Right lobe of liver (tissue), 6 donors: ENCODE measurements at regions not wholly inside any gene's neighbourhood (a gene's known extent, or its start where the extent isn't known, plus 50 kb on each side); places are given as distances from the start of the nearest gene placed in this dataset.

Source experiments
- ATAC-seq, 4 donors: fragments of 200-7000 bp; cut with Tn5 transposase; one replicate each; pipeline ENCODE4 v1.9.1; 2020; ENCODE audit warnings: mild to moderate bottlenecking in 4 of 4, moderate library complexity in 4 of 4
- DNase-seq, 3 donors: peaks; one replicate each; pipeline ENCODE4 v3.0.0-alpha.2; 2020
- H3K27ac ChIP-seq, 3 donors: fragments of 200-600 bp; one replicate each; pipeline ENCODE4 v1.8.0; 2022
- H3K27me3 ChIP-seq, 2 donors: fragments of 200-600 bp; one replicate each; pipeline ENCODE4 v1.8.0; 2022
- H3K36me3 ChIP-seq, 4 donors: fragments of 200-600 bp; sonication (generic) in 1 of 4; one replicate each; pipeline versions ENCODE4 v1.5.1 to v1.8.0; 2017 to 2022; ENCODE audit warnings: control low read depth in 1 of 4
- H3K4me1 ChIP-seq, 4 donors: fragments of 200-600 bp; sonication (generic) in 1 of 4; one replicate each; pipeline versions ENCODE4 v1.5.1 to v1.8.0; 2017 to 2022; ENCODE audit warnings: control low read depth in 1 of 4
- H3K4me3 ChIP-seq, 3 donors: fragments of 200-600 bp; one replicate each; pipeline ENCODE4 v1.8.0; 2022
- H3K9me3 ChIP-seq, 4 donors: fragments of 200-600 bp; sonication (generic) in 1 of 4; one replicate each; pipeline versions ENCODE4 v1.5.1 to v1.8.0; 2017 to 2022; ENCODE audit warnings: control low read depth in 1 of 4
- CTCF ChIP-seq, 4 donors: fragments of 200-600 bp in 3 of 4; fragments of 450-650 bp in 1 of 4; IDR thresholded peaks; one replicate each; pipeline versions ENCODE4 v1.5.1 to v1.8.0; 2016 to 2022; ENCODE audit warnings: antibody characterized with exemption in 4 of 4, mild to moderate bottlenecking in 2 of 4
- POLR2A ChIP-seq: fragments of 450-650 bp; IDR thresholded peaks from one replicate; pipeline ENCODE4 v1.6.1; 2017; ENCODE audit warnings: antibody characterized with exemption, mild to moderate bottlenecking
- WGBS: methylation state at CpG from one replicate; pipeline ENCODE4 v1.1.6; 2018; ENCODE audit warnings: low coverage, low lambda C conversion rate; ENCODE audit not compliant: insufficient coverage; ENCODE audit errors: missing lambda C conversion rate; 5-methylcytosine and 5-hydroxymethylcytosine counted together
- intact Hi-C, 2 donors: fragments of 100-400 bp; cut with DNase I; formaldehyde crosslinking; loops; one replicate each; pipeline versions ENCODE4 v1.11.2 to v1.14.1; 2022
- donor health status: DM: no; HTN: yes; CAD: no.
- donor health status: DM: no; HTN: no; CAD: no.
- donor health status: DM: no; HTN: no; CAD: no.
- donor health status: DM: no; HTN: yes; CAD: no.
- donor health status: DM: no; HTN: yes; CAD: no.

GRCh38 chr20:51159303-51159702, 136.4 kb upstream of the KCNG1 start:
- no peak for ATAC-seq
- Histone ChIP-seq H3K27ac (no peak overlapping the region), H3K9me3 (no peaks in the 10 kb centered on the region), H3K27me3 (peaks cover 0 to 6% of the 10 kb centered on the region in 2 donors), H3K4me1 (no peaks in the 10 kb centered on the region), H3K36me3 (no peaks in the 10 kb centered on the region), H3K4me3 (no peak overlapping the region)
- TF ChIP-seq POLR2A (no peak), CTCF (IDR thresholded peaks at IDR 0.05) (no peak)
- intact Hi-C loops = no loop called here
- no peak for DNase-seq
- 53% methylated on average over 4 of the region's 8 CpGs for WGBS

GRCh38 chr20:51158226-51158625, 135.3 kb upstream of the KCNG1 start:
- TF ChIP-seq CTCF (IDR thresholded peaks at IDR 0.05) (no peak), POLR2A (no peak)
- Histone ChIP-seq H3K27me3 (peaks cover 0 to 6% of the 10 kb centered on the region in 2 donors), H3K4me1 (no peaks in the 10 kb centered on the region), H3K27ac (no peak overlapping the region), H3K4me3 (no peak overlapping the region), H3K36me3 (no peaks in the 10 kb centered on the region), H3K9me3 (no peaks in the 10 kb centered on the region)
- no peak for ATAC-seq
- WGBS = 57% methylated on average over 7 of the region's 7 CpGs
- intact Hi-C loops = no loop called here
- no peak for DNase-seq

- no peaks in the 10 kb centered on the region for H3K9me3 ChIP-seq
- TF ChIP-seq POLR2A (no peak), CTCF (IDR thresholded peaks at IDR 0.05) (no peak)
- WGBS = 30% methylated on average over 17 of the region's 17 CpGs
- H3K27me3 ChIP-seq = peaks cover 0 to 6% of the 10 kb centered on the region in 2 donors
- intact Hi-C loops = no loop called here
- H3K4me1 ChIP-seq = no peaks in the 10 kb centered on the region
- no peak overlapping the region for H3K27ac ChIP-seq
- H3K36me3 ChIP-seq = no peaks in the 10 kb centered on the region
- no peak overlapping the region for H3K4me3 ChIP-seq
- no peak for DNase-seq
- ATAC-seq = peak in 1 of 4 donors; percentile 43
Measured at GRCh38 chr20:51156041-51156982, 133.4 kb upstream of the KCNG1 start.

- Histone ChIP-seq H3K36me3 (no peaks in the 10 kb centered on the region), H3K27ac (no peak overlapping the region), H3K9me3 (no peaks in the 10 kb centered on the region), H3K27me3 (peaks cover 0 to 6% of the 10 kb centered on the region in 2 donors), H3K4me1 (no peaks in the 10 kb centered on the region), H3K4me3 (no peak overlapping the region)
- DNase-seq (no peak), ATAC-seq (no peak)
- TF ChIP-seq POLR2A (no peak), CTCF (IDR thresholded peaks at IDR 0.05) (no peak)
- WGBS = 54% methylated on average over 15 of the region's 19 CpGs
- intact Hi-C loops = no loop called here
Measured at GRCh38 chr20:51154708-51155690, 132.1 kb upstream of the KCNG1 start.
